ENCODE measurements at regions not wholly inside any gene's neighbourhood (a gene's known extent, or its start where the extent isn't known, plus 50 kb on each side); places are given as distances from the start of the nearest gene placed in this dataset.

- Histone ChIP-seq H3K27me3 (ENCODE audit: control insufficient read depth, insufficient read depth, low read length) (no peaks in the 10 kb centered on the region), H3K4me1 (ENCODE audit: control insufficient read depth, insufficient read depth, low read length) (no peaks in the 10 kb centered on the region), H3K36me3 (ENCODE audit: control insufficient read depth, insufficient read depth, low read length) (no peaks in the 10 kb centered on the region), H3K9me3 (ENCODE audit: control insufficient read depth, low read depth, low read length) (no peaks in the 10 kb centered on the region), H3K4me3 (ENCODE audit: low read length) (no peak overlapping the region), H3K27ac (ENCODE audit: low read length) (no peak overlapping the region)
- no peak for DNase-seq
- WGBS (ENCODE audit: insufficient coverage, low lambda C conversion rate) = 67% methylated on average over 1 of the region's 3 CpGs
Measured at GRCh38 chr16:62586128-62586862, 550.1 kb upstream of the CDH8 start.

- Histone ChIP-seq H3K27ac (ENCODE audit: low read length) (no peak overlapping the region), H3K4me1 (ENCODE audit: control insufficient read depth, insufficient read depth, low read length) (no peaks in the 10 kb centered on the region), H3K9me3 (ENCODE audit: control insufficient read depth, low read depth, low read length) (no peaks in the 10 kb centered on the region), H3K27me3 (ENCODE audit: control insufficient read depth, insufficient read depth, low read length) (no peaks in the 10 kb centered on the region), H3K36me3 (ENCODE audit: control insufficient read depth, insufficient read depth, low read length) (no peaks in the 10 kb centered on the region), H3K4me3 (ENCODE audit: low read length) (no peak overlapping the region)
- no peak for DNase-seq
- 100% methylated on average over 1 of the region's 2 CpGs for WGBS (ENCODE audit: insufficient coverage, low lambda C conversion rate)
Measured at GRCh38 chr16:62585041-62585545, 548.9 kb upstream of the CDH8 start.

GRCh38 chr16:62583414-62583813 is 547.2 kb upstream of the CDH8 start:
- Histone ChIP-seq H3K36me3 (ENCODE audit: control insufficient read depth, insufficient read depth, low read length) (no peaks in the 10 kb centered on the region), H3K27me3 (ENCODE audit: control insufficient read depth, insufficient read depth, low read length) (no peaks in the 10 kb centered on the region), H3K4me1 (ENCODE audit: control insufficient read depth, insufficient read depth, low read length) (no peaks in the 10 kb centered on the region), H3K4me3 (ENCODE audit: low read length) (no peak overlapping the region), H3K27ac (ENCODE audit: low read length) (no peak overlapping the region), H3K9me3 (ENCODE audit: control insufficient read depth, low read depth, low read length) (no peaks in the 10 kb centered on the region)
- WGBS (ENCODE audit: insufficient coverage, low lambda C conversion rate) = no CpG with 5 or more reads among the region's 2 CpGs
- DNase-seq = no peak

GRCh38 chr16:62573466-62573865 is 537.2 kb upstream of the CDH8 start:
- no CpG with 5 or more reads among the region's 1 CpG for WGBS (ENCODE audit: insufficient coverage, low lambda C conversion rate)
- Histone ChIP-seq H3K36me3 (ENCODE audit: control insufficient read depth, insufficient read depth, low read length) (no peaks in the 10 kb centered on the region), H3K4me1 (ENCODE audit: control insufficient read depth, insufficient read depth, low read length) (no peaks in the 10 kb centered on the region), H3K27ac (ENCODE audit: low read length) (no peak overlapping the region), H3K27me3 (ENCODE audit: control insufficient read depth, insufficient read depth, low read length) (no peaks in the 10 kb centered on the region), H3K9me3 (ENCODE audit: control insufficient read depth, low read depth, low read length) (no peaks in the 10 kb centered on the region), H3K4me3 (ENCODE audit: low read length) (no peak overlapping the region)
- no peak for DNase-seq

GRCh38 chr16:62568926-62569325 is 532.7 kb upstream of the CDH8 start:
- Histone ChIP-seq H3K4me3 (ENCODE audit: low read length) (no peak overlapping the region), H3K27ac (ENCODE audit: low read length) (no peak overlapping the region), H3K9me3 (ENCODE audit: control insufficient read depth, low read depth, low read length) (no peaks in the 10 kb centered on the region), H3K4me1 (ENCODE audit: control insufficient read depth, insufficient read depth, low read length) (no peaks in the 10 kb centered on the region), H3K36me3 (ENCODE audit: control insufficient read depth, insufficient read depth, low read length) (no peaks in the 10 kb centered on the region), H3K27me3 (ENCODE audit: control insufficient read depth, insufficient read depth, low read length) (no peaks in the 10 kb centered on the region)
- WGBS (ENCODE audit: insufficient coverage, low lambda C conversion rate) = 50% methylated on average over 1 of the region's 2 CpGs
- no peak for DNase-seq

GRCh38 chr16:62565706-62566105 is 529.5 kb upstream of the CDH8 start:
- H3K36me3 ChIP-seq (ENCODE audit: control insufficient read depth, insufficient read depth, low read length) = no peaks in the 10 kb centered on the region
- no peak overlapping the region for H3K27ac ChIP-seq (ENCODE audit: low read length)
- no CpG with 5 or more reads among the region's 1 CpG for WGBS (ENCODE audit: insufficient coverage, low lambda C conversion rate)
- no peak overlapping the region for H3K4me3 ChIP-seq (ENCODE audit: low read length)
- H3K9me3 ChIP-seq (ENCODE audit: control insufficient read depth, low read depth, low read length) = no peaks in the 10 kb centered on the region
- no peak for DNase-seq
- no peaks in the 10 kb centered on the region for H3K27me3 ChIP-seq (ENCODE audit: control insufficient read depth, insufficient read depth, low read length)
- H3K4me1 ChIP-seq (ENCODE audit: control insufficient read depth, insufficient read depth, low read length) = no peaks in the 10 kb centered on the region

- no peak overlapping the region for H3K27ac ChIP-seq (ENCODE audit: low read length)
- no peak overlapping the region for H3K4me3 ChIP-seq (ENCODE audit: low read length)
- H3K9me3 ChIP-seq (ENCODE audit: control insufficient read depth, low read depth, low read length) = no peaks in the 10 kb centered on the region
- H3K27me3 ChIP-seq (ENCODE audit: control insufficient read depth, insufficient read depth, low read length) = no peaks in the 10 kb centered on the region
- no peaks in the 10 kb centered on the region for H3K4me1 ChIP-seq (ENCODE audit: control insufficient read depth, insufficient read depth, low read length)
- WGBS (ENCODE audit: insufficient coverage, low lambda C conversion rate) = 100% methylated on average over 1 of the region's 2 CpGs
- no peak for DNase-seq
- H3K36me3 ChIP-seq (ENCODE audit: control insufficient read depth, insufficient read depth, low read length) = no peaks in the 10 kb centered on the region
Measured at GRCh38 chr16:62564291-62564690, 528.1 kb upstream of the CDH8 start.

- H3K9me3 ChIP-seq (ENCODE audit: control insufficient read depth, low read depth, low read length) = no peaks in the 10 kb centered on the region
Measured at GRCh38 chr16:62562121-62562520, 525.9 kb upstream of the CDH8 start.

GRCh38 chr16:62549875-62550274 is 513.6 kb upstream of the CDH8 start:
- Histone ChIP-seq H3K36me3 (ENCODE audit: control insufficient read depth, insufficient read depth, low read length) (no peaks in the 10 kb centered on the region), H3K9me3 (ENCODE audit: control insufficient read depth, low read depth, low read length) (no peaks in the 10 kb centered on the region), H3K4me3 (ENCODE audit: low read length) (no peak overlapping the region), H3K4me1 (ENCODE audit: control insufficient read depth, insufficient read depth, low read length) (no peaks in the 10 kb centered on the region), H3K27ac (ENCODE audit: low read length) (no peak overlapping the region), H3K27me3 (ENCODE audit: control insufficient read depth, insufficient read depth, low read length) (no peaks in the 10 kb centered on the region)
- no peak for DNase-seq
- WGBS (ENCODE audit: insufficient coverage, low lambda C conversion rate) = 92% methylated on average over 4 of the region's 4 CpGs

More at GRCh38 chr16:62562121-62562520, 525.9 kb upstream of the CDH8 start:
- Histone ChIP-seq H3K4me3 (ENCODE audit: low read length) (no peak overlapping the region), H3K4me1 (ENCODE audit: control insufficient read depth, insufficient read depth, low read length) (no peaks in the 10 kb centered on the region), H3K27me3 (ENCODE audit: control insufficient read depth, insufficient read depth, low read length) (no peaks in the 10 kb centered on the region), H3K27ac (ENCODE audit: low read length) (no peak overlapping the region), H3K36me3 (ENCODE audit: control insufficient read depth, insufficient read depth, low read length) (no peaks in the 10 kb centered on the region)
- no peak for DNase-seq

GRCh38 chr16:62548095-62548494 is 511.9 kb upstream of the CDH8 start:
- no peaks in the 10 kb centered on the region for H3K36me3 ChIP-seq (ENCODE audit: control insufficient read depth, insufficient read depth, low read length)
- H3K27me3 ChIP-seq (ENCODE audit: control insufficient read depth, insufficient read depth, low read length) = no peaks in the 10 kb centered on the region
- H3K9me3 ChIP-seq (ENCODE audit: control insufficient read depth, low read depth, low read length) = no peaks in the 10 kb centered on the region
- no CpG with 5 or more reads among the region's 1 CpG for WGBS (ENCODE audit: insufficient coverage, low lambda C conversion rate)
- no peaks in the 10 kb centered on the region for H3K4me1 ChIP-seq (ENCODE audit: control insufficient read depth, insufficient read depth, low read length)
- H3K27ac ChIP-seq (ENCODE audit: low read length) = no peak overlapping the region
- DNase-seq = no peak
- no peak overlapping the region for H3K4me3 ChIP-seq (ENCODE audit: low read length)

- no peak for DNase-seq
- Histone ChIP-seq H3K4me1 (ENCODE audit: control insufficient read depth, insufficient read depth, low read length) (no peaks in the 10 kb centered on the region), H3K27ac (ENCODE audit: low read length) (no peak overlapping the region), H3K27me3 (ENCODE audit: control insufficient read depth, insufficient read depth, low read length) (no peaks in the 10 kb centered on the region), H3K4me3 (ENCODE audit: low read length) (no peak overlapping the region), H3K36me3 (ENCODE audit: control insufficient read depth, insufficient read depth, low read length) (no peaks in the 10 kb centered on the region), H3K9me3 (ENCODE audit: control insufficient read depth, low read depth, low read length) (no peaks in the 10 kb centered on the region)
- no CpG with 5 or more reads among the region's 1 CpG for WGBS (ENCODE audit: insufficient coverage, low lambda C conversion rate)
Measured at GRCh38 chr16:62546701-62547100, 510.5 kb upstream of the CDH8 start.
